ENCODE measurements at regions not wholly inside any gene's neighbourhood (a gene's known extent, or its start where the extent isn't known, plus 50 kb on each side); places are given as distances from the start of the nearest gene placed in this dataset.

DNA sequence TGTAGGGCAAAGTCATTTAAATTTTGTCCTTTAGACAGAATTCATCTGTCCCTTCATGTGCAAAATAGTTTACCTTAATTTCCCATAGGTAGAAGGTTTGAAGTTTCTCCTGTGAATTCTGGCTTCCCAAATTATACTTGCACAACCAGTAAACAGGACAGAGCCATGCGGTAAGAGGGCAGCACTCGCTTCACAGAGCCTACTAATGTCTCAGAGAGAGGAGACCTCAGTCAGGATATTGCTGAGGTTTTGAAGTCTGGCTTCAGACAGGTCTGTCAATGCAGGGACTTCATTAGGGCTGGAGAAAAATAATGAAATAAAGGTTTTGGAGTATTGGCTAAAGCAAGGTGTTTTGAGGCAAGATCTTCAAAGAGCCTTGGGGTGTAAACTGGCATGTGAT lies 91.4 kb downstream of the ANXA1 start:
- 41 to 73% (median 68%) methylated on average over 2 of the region's 2 CpGs for WGBS, 5 donors
- no peaks in the 10 kb centered on the region for H3K4me1 ChIP-seq
- H3K27me3 ChIP-seq, result no peaks in the 10 kb centered on the region
- H3K27ac ChIP-seq, result no peak overlapping the region
- no peaks in the 10 kb centered on the region for H3K9me3 ChIP-seq
- intact Hi-C loops (cut with DNase I; ENCODE audit: low total_unique reads), result no loop called here
- no peak overlapping the region for H3K4me3 ChIP-seq
- no peak for DNase-seq
- H3K36me3 ChIP-seq, result no peaks in the 10 kb centered on the region
- TF ChIP-seq POLR2AphosphoS5 (IDR thresholded peaks at IDR 0.05) (no peak), POLR2A (IDR thresholded peaks at IDR 0.05) (no peak), EP300 (IDR thresholded peaks at IDR 0.05) (no peak)
- TF ChIP-seq, protein P1, sequence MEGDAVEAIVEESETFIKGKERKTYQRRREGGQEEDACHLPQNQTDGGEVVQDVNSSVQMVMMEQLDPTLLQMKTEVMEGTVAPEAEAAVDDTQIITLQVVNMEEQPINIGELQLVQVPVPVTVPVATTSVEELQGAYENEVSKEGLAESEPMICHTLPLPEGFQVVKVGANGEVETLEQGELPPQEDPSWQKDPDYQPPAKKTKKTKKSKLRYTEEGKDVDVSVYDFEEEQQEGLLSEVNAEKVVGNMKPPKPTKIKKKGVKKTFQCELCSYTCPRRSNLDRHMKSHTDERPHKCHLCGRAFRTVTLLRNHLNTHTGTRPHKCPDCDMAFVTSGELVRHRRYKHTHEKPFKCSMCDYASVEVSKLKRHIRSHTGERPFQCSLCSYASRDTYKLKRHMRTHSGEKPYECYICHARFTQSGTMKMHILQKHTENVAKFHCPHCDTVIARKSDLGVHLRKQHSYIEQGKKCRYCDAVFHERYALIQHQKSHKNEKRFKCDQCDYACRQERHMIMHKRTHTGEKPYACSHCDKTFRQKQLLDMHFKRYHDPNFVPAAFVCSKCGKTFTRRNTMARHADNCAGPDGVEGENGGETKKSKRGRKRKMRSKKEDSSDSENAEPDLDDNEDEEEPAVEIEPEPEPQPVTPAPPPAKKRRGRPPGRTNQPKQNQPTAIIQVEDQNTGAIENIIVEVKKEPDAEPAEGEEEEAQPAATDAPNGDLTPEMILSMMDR (IDR thresholded peaks at IDR 0.05), result no peak

DNA sequence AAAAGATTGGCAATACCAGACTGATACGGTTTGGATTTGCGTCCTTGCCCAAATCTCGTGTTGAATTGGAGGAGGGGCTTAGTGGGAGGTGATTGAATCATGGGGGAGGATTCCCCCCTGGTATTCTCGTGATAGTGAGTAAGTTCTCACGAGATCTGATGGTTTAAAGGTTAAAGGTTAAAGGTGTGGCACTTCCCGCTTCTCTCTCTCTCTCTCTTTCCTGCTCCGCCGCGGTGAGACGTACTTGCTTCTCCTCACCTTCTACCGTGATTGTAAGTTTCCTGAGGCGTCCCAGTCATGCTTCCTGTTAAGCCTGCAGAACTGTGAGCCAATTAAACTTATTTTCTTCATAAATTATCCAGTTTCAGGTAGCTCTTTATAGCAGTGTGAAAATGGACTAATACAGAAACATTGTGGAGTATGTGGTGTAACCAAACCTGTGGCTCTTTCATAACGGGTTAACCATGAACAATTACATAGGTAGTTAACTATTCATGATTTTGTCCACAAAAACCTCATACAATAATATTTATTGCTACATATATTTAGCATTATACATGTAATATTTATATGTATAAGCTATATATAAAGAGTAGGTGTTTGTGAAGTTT lies 107.5 kb downstream of the ANXA1 start:
- intact Hi-C loops (cut with DNase I; ENCODE audit: low total_unique reads), result no loop called here
- WGBS, 5 donors, result 77 to 89% (median 84%) methylated on average over 13 of the region's 13 CpGs

DNA sequence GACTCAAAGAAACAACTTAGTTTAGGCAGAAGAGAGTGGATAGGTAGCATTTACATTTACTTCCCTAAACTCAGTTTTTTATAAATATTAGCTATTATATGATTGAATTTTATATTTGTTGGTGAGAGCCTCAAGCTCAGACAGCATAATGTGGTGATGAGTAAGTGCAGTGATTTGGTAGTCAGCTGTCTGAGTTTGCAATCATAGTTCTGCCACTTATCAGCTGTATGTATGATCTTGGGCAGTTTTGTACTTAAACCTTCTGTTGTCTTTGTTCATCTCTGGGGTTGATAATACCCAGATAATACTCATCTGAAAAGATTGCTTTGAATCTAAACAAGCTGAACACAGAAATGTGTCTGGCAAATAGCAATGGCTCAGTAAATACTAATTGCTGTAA lies 108.8 kb downstream of the ANXA1 start:
- no peaks in the 10 kb centered on the region for H3K27me3 ChIP-seq
- no peaks in the 10 kb centered on the region for H3K36me3 ChIP-seq
- DNase-seq, result no peak
- H3K4me3 ChIP-seq, result no peak overlapping the region
- no peaks in the 10 kb centered on the region for H3K4me1 ChIP-seq
- H3K27ac ChIP-seq, result no peak overlapping the region
- intact Hi-C loops (cut with DNase I; ENCODE audit: low total_unique reads), result no loop called here
- TF ChIP-seq, protein P1 (IDR thresholded peaks at IDR 0.05), result no peak
- TF ChIP-seq EP300 (IDR thresholded peaks at IDR 0.05), result no peak
- TF ChIP-seq POLR2AphosphoS5 (IDR thresholded peaks at IDR 0.05), result no peak
- no peak for TF ChIP-seq POLR2A (IDR thresholded peaks at IDR 0.05)
- H3K9me3 ChIP-seq, result no peaks in the 10 kb centered on the region

More for the DNA sequence above, 107.5 kb downstream of the ANXA1 start:
- H3K36me3 ChIP-seq, result no peaks in the 10 kb centered on the region
- H3K4me3 ChIP-seq, result no peak overlapping the region
- no peaks in the 10 kb centered on the region for H3K4me1 ChIP-seq
- H3K27ac ChIP-seq, result no peak overlapping the region
- H3K9me3 ChIP-seq, result no peaks in the 10 kb centered on the region
- TF ChIP-seq EP300 (IDR thresholded peaks at IDR 0.05) (no peak), POLR2A (IDR thresholded peaks at IDR 0.05) (no peak), POLR2AphosphoS5 (IDR thresholded peaks at IDR 0.05) (no peak)
- TF ChIP-seq, protein P1 (IDR thresholded peaks at IDR 0.05), result no peak
- no peaks in the 10 kb centered on the region for H3K27me3 ChIP-seq
- no peak for DNase-seq

DNA sequence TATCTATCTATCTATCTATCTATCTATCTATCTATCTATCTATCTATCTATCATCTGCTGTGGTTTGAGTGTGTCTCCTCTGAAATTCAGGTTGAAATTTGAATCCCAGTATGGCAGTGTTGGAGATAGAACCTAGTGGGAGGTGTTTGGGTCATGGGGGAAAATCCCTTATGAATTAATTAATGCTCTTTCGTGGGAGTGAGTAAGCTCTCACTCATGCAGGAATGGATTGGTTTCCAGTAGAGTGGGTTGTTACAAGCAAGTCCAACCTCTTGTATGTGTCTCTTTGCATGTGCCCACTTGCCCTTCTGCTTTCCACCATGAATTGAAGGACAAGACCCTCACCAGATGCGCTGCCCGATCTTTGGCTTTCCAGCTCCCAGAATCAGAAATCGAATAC lies 113.0 kb downstream of the ANXA1 start:
- H3K4me1 ChIP-seq, result no peaks in the 10 kb centered on the region
- no peaks in the 10 kb centered on the region for H3K9me3 ChIP-seq
- H3K36me3 ChIP-seq, result no peaks in the 10 kb centered on the region
- no peak overlapping the region for H3K27ac ChIP-seq
- no peak for TF ChIP-seq EP300 (IDR thresholded peaks at IDR 0.05)
- TF ChIP-seq, protein P1 (IDR thresholded peaks at IDR 0.05), result no peak
- TF ChIP-seq POLR2A (IDR thresholded peaks at IDR 0.05), result no peak
- TF ChIP-seq POLR2AphosphoS5 (IDR thresholded peaks at IDR 0.05), result no peak
- no peak for DNase-seq
- H3K27me3 ChIP-seq, result no peaks in the 10 kb centered on the region
- WGBS, 5 donors, result 82 to 93% (median 88%) methylated on average over 4 of the region's 4 CpGs
- intact Hi-C loops (cut with DNase I; ENCODE audit: low total_unique reads), result no loop called here
- H3K4me3 ChIP-seq, result no peak overlapping the region

Measured in stomach (tissue), 8 donors.